ENCODE measurements at regions not wholly inside any gene's neighbourhood (a gene's known extent, or its start where the extent isn't known, plus 50 kb on each side); places are given as distances from the start of the nearest gene placed in this dataset.

DNA sequence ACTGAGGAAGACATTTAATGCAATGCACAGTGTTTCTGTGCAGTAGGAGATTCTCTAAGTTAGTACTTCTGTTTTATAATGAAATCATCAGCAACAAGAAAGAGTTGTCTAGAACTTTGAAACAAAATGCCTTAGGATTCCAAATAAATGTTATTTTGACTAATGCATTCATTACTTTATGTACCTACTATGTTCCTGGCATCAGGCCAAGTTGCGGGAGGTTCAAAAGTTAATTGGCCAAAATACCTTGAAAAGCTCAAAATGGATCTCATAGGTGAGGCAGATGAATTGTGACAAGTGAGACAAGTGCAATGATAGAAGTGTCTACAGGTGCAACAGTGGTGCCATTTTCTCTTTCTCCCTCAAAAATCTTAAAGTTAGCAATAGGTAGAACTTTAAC lies 289.4 kb downstream of the TOX3 start:
- no peak overlapping the region for H3K27ac Mint-ChIP-seq
- Histone ChIP-seq H3K27me3 (ENCODE audit: control insufficient read depth in 1 of 2, insufficient read depth in 2 of 2, low read length in 2 of 2) (no peaks in the 10 kb centered on the region), H3K4me1 (ENCODE audit: insufficient read depth, low read length) (no peaks in the 10 kb centered on the region), H3K36me3 (ENCODE audit: insufficient read depth, low read length) (no peaks in the 10 kb centered on the region), H3K27ac (ENCODE audit: low read depth in 1 of 2, low read length in 2 of 2) (no peak overlapping the region), H3K4me3 (ENCODE audit: low read length) (no peak overlapping the region), H3K9me3 (ENCODE audit: control insufficient read depth in 1 of 2, insufficient read depth in 1 of 2, low read length in 2 of 2) (peaks cover 0 to 4% of the 10 kb centered on the region in 2 experiments)
- peaks cover 6% of the 10 kb centered on the region for H3K9me3 Mint-ChIP-seq
- ATAC-seq (ENCODE audit: poor library complexity) (no peak), DNase-seq (no peak)
- no peak overlapping the region for H3K4me3 Mint-ChIP-seq
- ChIA-PET CTCF (no interaction called here), POLR2A (no interaction called here)
- no peaks in the 10 kb centered on the region for H3K4me1 Mint-ChIP-seq (ENCODE audit: low read depth)
- H3K27me3 Mint-ChIP-seq, result no peaks in the 10 kb centered on the region
- intact Hi-C loops (cut with DNase I, micrococcal nuclease), result no loop called here
- no peaks in the 10 kb centered on the region for H3K36me3 Mint-ChIP-seq (ENCODE audit: low read depth)
- TF ChIP-seq, protein P1, sequence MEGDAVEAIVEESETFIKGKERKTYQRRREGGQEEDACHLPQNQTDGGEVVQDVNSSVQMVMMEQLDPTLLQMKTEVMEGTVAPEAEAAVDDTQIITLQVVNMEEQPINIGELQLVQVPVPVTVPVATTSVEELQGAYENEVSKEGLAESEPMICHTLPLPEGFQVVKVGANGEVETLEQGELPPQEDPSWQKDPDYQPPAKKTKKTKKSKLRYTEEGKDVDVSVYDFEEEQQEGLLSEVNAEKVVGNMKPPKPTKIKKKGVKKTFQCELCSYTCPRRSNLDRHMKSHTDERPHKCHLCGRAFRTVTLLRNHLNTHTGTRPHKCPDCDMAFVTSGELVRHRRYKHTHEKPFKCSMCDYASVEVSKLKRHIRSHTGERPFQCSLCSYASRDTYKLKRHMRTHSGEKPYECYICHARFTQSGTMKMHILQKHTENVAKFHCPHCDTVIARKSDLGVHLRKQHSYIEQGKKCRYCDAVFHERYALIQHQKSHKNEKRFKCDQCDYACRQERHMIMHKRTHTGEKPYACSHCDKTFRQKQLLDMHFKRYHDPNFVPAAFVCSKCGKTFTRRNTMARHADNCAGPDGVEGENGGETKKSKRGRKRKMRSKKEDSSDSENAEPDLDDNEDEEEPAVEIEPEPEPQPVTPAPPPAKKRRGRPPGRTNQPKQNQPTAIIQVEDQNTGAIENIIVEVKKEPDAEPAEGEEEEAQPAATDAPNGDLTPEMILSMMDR (IDR thresholded peaks at IDR 0.05), result no peak

GRCh38 chr16:52256310-52257078 lies 290.4 kb downstream of the TOX3 start:
- Mint-ChIP-seq H3K36me3 (ENCODE audit: low read depth) (no peaks in the 10 kb centered on the region), H3K4me1 (ENCODE audit: low read depth) (no peaks in the 10 kb centered on the region), H3K27ac (no peak overlapping the region), H3K9me3 (peaks cover 6% of the 10 kb centered on the region), H3K4me3 (no peak overlapping the region), H3K27me3 (no peaks in the 10 kb centered on the region)
- H3K9me3 ChIP-seq (ENCODE audit: control insufficient read depth in 1 of 2, insufficient read depth in 1 of 2, low read length in 2 of 2), result peaks cover 0 to 4% of the 10 kb centered on the region in 2 experiments
- no peaks in the 10 kb centered on the region for H3K4me1 ChIP-seq (ENCODE audit: insufficient read depth, low read length)
- ChIA-PET CTCF (no interaction called here), POLR2A (no interaction called here)
- H3K27ac ChIP-seq (ENCODE audit: low read depth in 1 of 2, low read length in 2 of 2), result no peak overlapping the region
- DNase-seq, result no peak
- ATAC-seq (ENCODE audit: poor library complexity), result no peak
- H3K36me3 ChIP-seq (ENCODE audit: insufficient read depth, low read length), result no peaks in the 10 kb centered on the region
- no peak overlapping the region for H3K4me3 ChIP-seq (ENCODE audit: low read length)
- intact Hi-C loops (cut with DNase I, micrococcal nuclease), result no loop called here
- H3K27me3 ChIP-seq (ENCODE audit: control insufficient read depth in 1 of 2, insufficient read depth in 2 of 2, low read length in 2 of 2), result no peaks in the 10 kb centered on the region
- TF ChIP-seq, protein P1 (IDR thresholded peaks at IDR 0.05), result no peak

GRCh38 chr16:52254746-52255145 lies 292.2 kb downstream of the TOX3 start:
- intact Hi-C loops (cut with DNase I, micrococcal nuclease), result no loop called here

More at GRCh38 chr16:52254746-52255145, 292.2 kb downstream of the TOX3 start:
- ChIA-PET CTCF (no interaction called here), POLR2A (no interaction called here)
- no peaks in the 10 kb centered on the region for H3K9me3 ChIP-seq (ENCODE audit: control insufficient read depth in 1 of 2, insufficient read depth in 1 of 2, low read length in 2 of 2)
- H3K4me1 Mint-ChIP-seq (ENCODE audit: low read depth), result no peaks in the 10 kb centered on the region
- ATAC-seq (ENCODE audit: poor library complexity), result no peak
- H3K36me3 ChIP-seq (ENCODE audit: insufficient read depth, low read length), result no peaks in the 10 kb centered on the region
- H3K4me3 ChIP-seq (ENCODE audit: low read length), result no peak overlapping the region
- no peak for DNase-seq
- no peak overlapping the region for H3K27ac Mint-ChIP-seq
- no peaks in the 10 kb centered on the region for H3K27me3 Mint-ChIP-seq
- H3K4me1 ChIP-seq (ENCODE audit: insufficient read depth, low read length), result no peaks in the 10 kb centered on the region
- no peak overlapping the region for H3K27ac ChIP-seq (ENCODE audit: low read depth in 1 of 2, low read length in 2 of 2)
- no peaks in the 10 kb centered on the region for H3K36me3 Mint-ChIP-seq (ENCODE audit: low read depth)
- TF ChIP-seq, protein P1 (IDR thresholded peaks at IDR 0.05), result no peak
- H3K9me3 Mint-ChIP-seq, result peaks cover 3% of the 10 kb centered on the region
- no peaks in the 10 kb centered on the region for H3K27me3 ChIP-seq (ENCODE audit: control insufficient read depth in 1 of 2, insufficient read depth in 2 of 2, low read length in 2 of 2)
- H3K4me3 Mint-ChIP-seq, result no peak overlapping the region
